ENCODE measurements at regions not wholly inside any gene's neighbourhood (a gene's known extent, or its start where the extent isn't known, plus 50 kb on each side); places are given as distances from the start of the nearest gene placed in this dataset.

- H3K27ac Mint-ChIP-seq (ENCODE audit: unreplicated experiment) = no peak overlapping the region
- intact Hi-C loops (cut with micrococcal nuclease; ENCODE audit: unreplicated experiment) = no loop called here
- no peak for DNase-seq
- peaks cover 15% of the 10 kb centered on the region for H3K9me3 Mint-ChIP-seq (ENCODE audit: low read depth, unreplicated experiment)
- no peaks in the 10 kb centered on the region for H3K4me1 Mint-ChIP-seq (ENCODE audit: low read depth, unreplicated experiment)
- CTCF ChIA-PET = no interaction called here
- no TSS peak for BruUV-seq (replicated peaks)
- no peaks in the 10 kb centered on the region for H3K36me3 Mint-ChIP-seq (ENCODE audit: insufficient read depth, unreplicated experiment)
- no peak for TF ChIP-seq CTCF (IDR thresholded peaks at IDR 0.05; ENCODE audit: unreplicated experiment)
- no peaks in the 10 kb centered on the region for H3K27me3 Mint-ChIP-seq (ENCODE audit: unreplicated experiment)
- H3K4me3 Mint-ChIP-seq (ENCODE audit: low read depth, unreplicated experiment) = no peak overlapping the region
Measured at GRCh38 chr5:8332666-8333445, 463.9 kb downstream of the MTRR start.

GRCh38 chr5:8333485-8333884 lies 464.5 kb downstream of the MTRR start:
- no peak for TF ChIP-seq CTCF (IDR thresholded peaks at IDR 0.05; ENCODE audit: unreplicated experiment)
- intact Hi-C loops (cut with micrococcal nuclease; ENCODE audit: unreplicated experiment) = no loop called here

GRCh38 chr5:8333977-8334376 lies 465.0 kb downstream of the MTRR start:
- Mint-ChIP-seq H3K9me3 (ENCODE audit: low read depth, unreplicated experiment) (peaks cover 12% of the 10 kb centered on the region), H3K36me3 (ENCODE audit: insufficient read depth, unreplicated experiment) (no peaks in the 10 kb centered on the region), H3K27ac (ENCODE audit: unreplicated experiment) (no peak overlapping the region), H3K4me3 (ENCODE audit: low read depth, unreplicated experiment) (no peak overlapping the region), H3K27me3 (ENCODE audit: unreplicated experiment) (no peaks in the 10 kb centered on the region), H3K4me1 (ENCODE audit: low read depth, unreplicated experiment) (no peaks in the 10 kb centered on the region)
- BruUV-seq (replicated peaks) = no TSS peak
- intact Hi-C loops (cut with micrococcal nuclease; ENCODE audit: unreplicated experiment) = no loop called here
- no peak for TF ChIP-seq CTCF (IDR thresholded peaks at IDR 0.05; ENCODE audit: unreplicated experiment)
- DNase-seq = no peak
- CTCF ChIA-PET = no interaction called here

More at GRCh38 chr5:8333485-8333884, 464.5 kb downstream of the MTRR start:
- DNase-seq = no peak
- no peak overlapping the region for H3K4me3 Mint-ChIP-seq (ENCODE audit: low read depth, unreplicated experiment)
- peaks cover 12% of the 10 kb centered on the region for H3K9me3 Mint-ChIP-seq (ENCODE audit: low read depth, unreplicated experiment)
- H3K27me3 Mint-ChIP-seq (ENCODE audit: unreplicated experiment) = no peaks in the 10 kb centered on the region
- no TSS peak for BruUV-seq (replicated peaks)
- no peak overlapping the region for H3K27ac Mint-ChIP-seq (ENCODE audit: unreplicated experiment)
- CTCF ChIA-PET = no interaction called here
- no peaks in the 10 kb centered on the region for H3K4me1 Mint-ChIP-seq (ENCODE audit: low read depth, unreplicated experiment)
- H3K36me3 Mint-ChIP-seq (ENCODE audit: insufficient read depth, unreplicated experiment) = no peaks in the 10 kb centered on the region

GRCh38 chr5:8340261-8340660 lies 471.3 kb downstream of the MTRR start:
- TF ChIP-seq CTCF (IDR thresholded peaks at IDR 0.05; ENCODE audit: unreplicated experiment) = no peak
- no peaks in the 10 kb centered on the region for H3K4me1 Mint-ChIP-seq (ENCODE audit: low read depth, unreplicated experiment)
- H3K27me3 Mint-ChIP-seq (ENCODE audit: unreplicated experiment) = no peaks in the 10 kb centered on the region
- CTCF ChIA-PET = interaction anchor here (0.5 kb wide), 1 partner anchor 455 kb away, joined by 4 read pairs; no protein-coding TSS in a partner anchor
- H3K4me3 Mint-ChIP-seq (ENCODE audit: low read depth, unreplicated experiment) = no peak overlapping the region
- H3K36me3 Mint-ChIP-seq (ENCODE audit: insufficient read depth, unreplicated experiment) = no peaks in the 10 kb centered on the region
- no TSS peak for BruUV-seq (replicated peaks)
- no peak for DNase-seq
- no peak overlapping the region for H3K27ac Mint-ChIP-seq (ENCODE audit: unreplicated experiment)
- intact Hi-C loops (cut with micrococcal nuclease; ENCODE audit: unreplicated experiment) = no loop called here
- peaks cover 8% of the 10 kb centered on the region for H3K9me3 Mint-ChIP-seq (ENCODE audit: low read depth, unreplicated experiment)
